Fibroblast of lung (primary cell): ENCODE measurements at regions not wholly inside any gene's neighbourhood (a gene's known extent, or its start where the extent isn't known, plus 50 kb on each side); places are given as distances from the start of the nearest gene placed in this dataset.

Experiments used
- DNase-seq, 2 donors: peaks; one replicate each; pipeline versions ENCODE4 v3.0.0 to v3.0.0-alpha.2; 2010; ENCODE audit warnings: low read depth in 2 of 2
- H2AFZ ChIP-seq: 2 replicates; pipeline ENCODE4 v1.5.1; 2012; ENCODE audit warnings: low read length, control low read depth, inconsistent platforms
- H3K27ac ChIP-seq: 2 replicates; pipeline ENCODE4 v1.5.1; 2011; ENCODE audit warnings: low read length, control low read depth; ENCODE audit not compliant: insufficient read depth
- H3K27me3 ChIP-seq: 2 replicates; pipeline ENCODE4 v1.5.1; 2011; ENCODE audit warnings: mild to moderate bottlenecking, low read length; ENCODE audit not compliant: control insufficient read depth, insufficient read depth
- H3K36me3 ChIP-seq: 2 replicates; pipeline ENCODE4 v1.5.1; 2011; ENCODE audit warnings: low read length; ENCODE audit not compliant: control insufficient read depth, insufficient read depth
- H3K4me1 ChIP-seq: 2 replicates; pipeline ENCODE4 v1.5.1; 2011; ENCODE audit warnings: low read length; ENCODE audit not compliant: control insufficient read depth, insufficient read depth; ENCODE audit errors: extremely low read depth
- H3K4me2 ChIP-seq: 2 replicates; pipeline ENCODE4 v1.5.1; 2011; ENCODE audit warnings: low read length, control low read depth; ENCODE audit not compliant: insufficient read depth; ENCODE audit errors: extremely low read depth
- H3K4me3 ChIP-seq, 4 experiments: fragments of 200-600 bp in 1 of 4; sonication (generic) in 1 of 4; replicated peaks in 1 of 4; 2 replicates each; pipeline ENCODE4 v1.5.1; 2011 to 2016; ENCODE audit warnings: low read length in 4 of 4, low read depth in 3 of 4, mild to moderate bottlenecking in 3 of 4, control low read depth in 2 of 4, inconsistent platforms in 1 of 4, mixed read lengths in 1 of 4; ENCODE audit not compliant: insufficient read depth in 1 of 4; ENCODE audit errors: control extremely low read depth in 1 of 4
- H3K79me2 ChIP-seq: 2 replicates; pipeline ENCODE4 v1.5.1; 2012; ENCODE audit warnings: mild to moderate bottlenecking, low read length, inconsistent platforms; ENCODE audit not compliant: control insufficient read depth, insufficient read depth
- H3K9ac ChIP-seq: 2 replicates; pipeline ENCODE4 v1.5.1; 2011; ENCODE audit warnings: mild to moderate bottlenecking, low read length, control low read depth; ENCODE audit not compliant: insufficient read depth
- H3K9me3 ChIP-seq: 2 replicates; pipeline ENCODE4 v1.5.1; 2012; ENCODE audit warnings: low read depth, low read length; ENCODE audit not compliant: control insufficient read depth, insufficient read depth
- H4K20me1 ChIP-seq: 2 replicates; pipeline ENCODE4 v1.5.1; 2011; ENCODE audit warnings: low read length; ENCODE audit not compliant: control insufficient read depth, insufficient read depth; ENCODE audit errors: extremely low read depth
- CTCF ChIP-seq, 2 donors: IDR thresholded peaks in 1 of 2; conservative IDR thresholded peaks in 1 of 2; 1 replicate in 1 of 2; 2 replicates in 1 of 2; pipeline ENCODE4 v1.5.1; 2011 to 2012; ENCODE audit warnings: low read length in 2 of 2, control low read depth in 1 of 2, inconsistent platforms in 1 of 2, low read depth in 1 of 2, mild to moderate bottlenecking in 1 of 2
- EZH2 ChIP-seq: IDR thresholded peaks from 2 replicates; pipeline ENCODE4 v1.5.1; 2012; ENCODE audit warnings: low read length, control low read depth, mild to moderate bottlenecking; ENCODE audit errors: missing control alignments

DNA sequence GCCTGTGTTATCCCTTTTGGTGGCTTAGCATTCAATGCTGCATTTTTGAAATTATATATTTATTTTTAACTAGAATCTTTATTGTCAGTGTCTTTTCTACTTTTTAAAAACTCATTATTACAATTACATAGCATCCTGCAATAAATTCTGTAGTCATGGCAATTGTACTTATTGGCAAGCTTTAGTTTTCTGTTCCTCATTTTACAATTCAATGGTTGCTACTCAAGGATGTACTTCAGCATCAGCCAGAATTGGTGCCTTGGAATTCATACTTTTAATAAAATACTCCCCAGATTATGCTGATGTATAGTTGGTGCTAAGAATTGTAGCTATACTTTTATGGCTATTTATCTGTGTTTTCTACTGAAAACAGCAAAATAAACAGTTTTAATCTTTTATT is 1756.8 kb upstream of the SEL1L start:
- no peak overlapping the region for H3K4me2 ChIP-seq
- no peaks in the 10 kb centered on the region for H3K4me1 ChIP-seq
- H2AFZ ChIP-seq: no peak overlapping the region
- H4K20me1 ChIP-seq: no peaks in the 10 kb centered on the region
- no peak overlapping the region for H3K4me3 ChIP-seq
- H3K9ac ChIP-seq: no peak overlapping the region
- DNase-seq: no peak
- H3K79me2 ChIP-seq: no peaks in the 10 kb centered on the region
- H3K9me3 ChIP-seq: no peaks in the 10 kb centered on the region
- no peaks in the 10 kb centered on the region for H3K27me3 ChIP-seq
- TF ChIP-seq EZH2: no peak
- TF ChIP-seq CTCF (conservative IDR thresholded peaks at IDR 0.05 in 1 of 2, IDR thresholded peaks at IDR 0.05 in 1 of 2; ENCODE audit: low read depth in 1 of 2, low read length in 2 of 2): no peak
- no peak overlapping the region for H3K27ac ChIP-seq
- H3K36me3 ChIP-seq: no peaks in the 10 kb centered on the region

- no peak for TF ChIP-seq CTCF (conservative IDR thresholded peaks at IDR 0.05 in 1 of 2, IDR thresholded peaks at IDR 0.05 in 1 of 2; ENCODE audit: low read depth in 1 of 2, low read length in 2 of 2)
- TF ChIP-seq EZH2: no peak
- no peaks in the 10 kb centered on the region for H3K79me2 ChIP-seq
- H3K36me3 ChIP-seq: no peaks in the 10 kb centered on the region
- H2AFZ ChIP-seq: no peak overlapping the region
- no peaks in the 10 kb centered on the region for H3K9me3 ChIP-seq
- H3K4me2 ChIP-seq: no peak overlapping the region
- no peaks in the 10 kb centered on the region for H3K4me1 ChIP-seq
- no peaks in the 10 kb centered on the region for H4K20me1 ChIP-seq
- H3K27ac ChIP-seq: no peak overlapping the region
- H3K9ac ChIP-seq: no peak overlapping the region
- no peaks in the 10 kb centered on the region for H3K27me3 ChIP-seq
- H3K4me3 ChIP-seq: no peak overlapping the region
- no peak for DNase-seq
Observed at GRCh38 chr14:83291714-83292113, 1758.1 kb upstream of the SEL1L start.

DNA sequence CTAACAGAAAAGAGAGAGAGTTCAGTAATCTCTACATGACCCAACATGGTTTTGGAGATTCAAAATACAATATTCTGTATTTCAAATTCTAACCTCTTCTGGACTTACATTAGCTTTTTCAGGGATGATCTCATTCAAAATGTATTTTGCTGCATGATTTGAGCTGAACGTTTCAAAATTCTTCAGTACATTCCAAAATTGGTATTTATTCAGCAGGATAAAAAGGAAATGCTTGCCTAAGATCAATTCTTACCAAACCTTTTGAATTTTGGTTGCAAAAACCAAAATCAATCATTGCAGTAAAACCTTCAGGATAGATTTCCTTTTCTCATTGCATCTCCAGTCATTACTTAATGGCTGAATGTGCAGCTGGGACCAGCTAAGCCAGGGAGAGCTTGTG is 1761.3 kb upstream of the SEL1L start:
- no peak overlapping the region for H3K9ac ChIP-seq
- no peak overlapping the region for H3K4me2 ChIP-seq
- H3K9me3 ChIP-seq: no peaks in the 10 kb centered on the region
- H3K4me3 ChIP-seq: no peak overlapping the region
- no peaks in the 10 kb centered on the region for H3K36me3 ChIP-seq
- peak; percentile 9 to 32 for DNase-seq
- H4K20me1 ChIP-seq: no peaks in the 10 kb centered on the region
- TF ChIP-seq EZH2 (no peak), CTCF (conservative IDR thresholded peaks at IDR 0.05 in 1 of 2, IDR thresholded peaks at IDR 0.05 in 1 of 2; ENCODE audit: low read depth in 1 of 2, low read length in 2 of 2) (no peak)
- H3K27ac ChIP-seq: no peak overlapping the region
- H3K27me3 ChIP-seq: no peaks in the 10 kb centered on the region
- H2AFZ ChIP-seq: no peak overlapping the region
- no peaks in the 10 kb centered on the region for H3K4me1 ChIP-seq
- no peaks in the 10 kb centered on the region for H3K79me2 ChIP-seq
